H9 (cell line): ENCODE measurements at regions not wholly inside any gene's neighbourhood (a gene's known extent, or its start where the extent isn't known, plus 50 kb on each side); places are given as distances from the start of the nearest gene placed in this dataset.

Source experiments
- DNase-seq: peaks from one replicate; pipeline ENCODE4 v3.0.0-alpha.2; 2017
- H2AFZ ChIP-seq: one replicate; pipeline ENCODE4 v1.6.1; 2013; ENCODE audit warnings: mild to moderate bottlenecking, low read length, control low read depth, moderate library complexity
- H2AK5ac ChIP-seq: 2 replicates; pipeline ENCODE4 v1.6.1; 2013; ENCODE audit warnings: low read length, control low read depth, mixed read lengths; ENCODE audit not compliant: insufficient read length
- H2BK120ac ChIP-seq: one replicate; pipeline ENCODE4 v1.6.1; 2013; ENCODE audit warnings: low read depth, mild to moderate bottlenecking, low read length, control low read depth, inconsistent platforms; ENCODE audit not compliant: poor library complexity, severe bottlenecking
- H2BK12ac ChIP-seq: 2 replicates; pipeline ENCODE4 v1.6.1; 2013; ENCODE audit warnings: low read length, control low read depth, mixed read lengths, low read depth; ENCODE audit not compliant: insufficient read length
- H2BK15ac ChIP-seq: 2 replicates; pipeline ENCODE4 v1.6.1; 2013; ENCODE audit warnings: low read depth, low read length, control low read depth
- H2BK20ac ChIP-seq: one replicate; pipeline ENCODE4 v1.6.1; 2013; ENCODE audit warnings: low read depth, mild to moderate bottlenecking, low read length, control low read depth, inconsistent platforms; ENCODE audit not compliant: poor library complexity, severe bottlenecking
- H2BK5ac ChIP-seq: 2 replicates; pipeline ENCODE4 v1.6.1; 2013; ENCODE audit warnings: low read length, control low read depth, mixed read lengths; ENCODE audit not compliant: insufficient read length
- H3K14ac ChIP-seq: 2 replicates; pipeline ENCODE4 v1.6.1; 2013; ENCODE audit warnings: low read length, control low read depth; ENCODE audit not compliant: insufficient read depth
- H3K18ac ChIP-seq: 2 replicates; pipeline ENCODE4 v1.6.1; 2013; ENCODE audit warnings: low read depth, mild to moderate bottlenecking, mixed read lengths, low read length, control low read depth; ENCODE audit not compliant: insufficient read length
- H3K23ac ChIP-seq: 2 replicates; pipeline ENCODE4 v1.6.1; 2013; ENCODE audit warnings: low read length, control low read depth, mixed read lengths, low read depth; ENCODE audit not compliant: insufficient read length
- H3K23me2 ChIP-seq: 2 replicates; pipeline ENCODE4 v1.6.1; 2013; ENCODE audit warnings: low read depth, mild to moderate bottlenecking, mixed read lengths, low read length, control low read depth; ENCODE audit not compliant: insufficient read length, poor library complexity, severe bottlenecking
- H3K27ac ChIP-seq: 2 replicates; pipeline ENCODE4 v1.5.1; 2013; ENCODE audit warnings: low read length, control low read depth, mixed read lengths, low read depth; ENCODE audit not compliant: insufficient read length
- H3K27me3 ChIP-seq: 2 replicates; pipeline ENCODE4 v1.6.1; 2013; ENCODE audit warnings: low read length, control low read depth, inconsistent platforms; ENCODE audit not compliant: insufficient read depth
- H3K4ac ChIP-seq: 2 replicates; pipeline ENCODE4 v1.6.1; 2013; ENCODE audit warnings: low read depth, mild to moderate bottlenecking, control low read depth, inconsistent platforms, low read length, moderate library complexity
- H3K4me1 ChIP-seq: 2 replicates; pipeline ENCODE4 v1.6.1; 2013; ENCODE audit warnings: low read length, control low read depth, inconsistent platforms; ENCODE audit not compliant: insufficient read depth
- H3K4me2 ChIP-seq: 2 replicates; pipeline ENCODE4 v1.6.1; 2013; ENCODE audit warnings: low read length, control low read depth, mixed read lengths; ENCODE audit not compliant: insufficient read length, insufficient read depth
- H3K56ac ChIP-seq: 2 replicates; pipeline ENCODE4 v1.6.1; 2013; ENCODE audit warnings: low read depth, mild to moderate bottlenecking, mixed read lengths, low read length, control low read depth; ENCODE audit not compliant: insufficient read length
- H3K79me1 ChIP-seq: 2 replicates; pipeline ENCODE4 v1.6.1; 2013; ENCODE audit warnings: low read depth, mild to moderate bottlenecking, moderate library complexity, low read length, control low read depth, inconsistent platforms; ENCODE audit not compliant: insufficient read depth, poor library complexity, severe bottlenecking
- H3K79me2 ChIP-seq: 2 replicates; pipeline ENCODE4 v1.6.1; 2013; ENCODE audit warnings: low read length, control low read depth, inconsistent platforms; ENCODE audit not compliant: insufficient read depth
- H3K9ac ChIP-seq: 2 replicates; pipeline ENCODE4 v1.6.1; 2013; ENCODE audit warnings: low read length, control low read depth, mixed read lengths; ENCODE audit not compliant: insufficient read length; ENCODE audit errors: extremely low read depth
- H3K9me3 ChIP-seq: one replicate; pipeline ENCODE4 v1.6.1; 2013; ENCODE audit warnings: low read depth, low read length, inconsistent platforms; ENCODE audit not compliant: control insufficient read depth
- H3T11ph ChIP-seq: one replicate; pipeline ENCODE4 v1.6.1; 2013; ENCODE audit warnings: mild to moderate bottlenecking, low read length, control low read depth, inconsistent platforms
- H4K20me1 ChIP-seq: one replicate; pipeline ENCODE4 v1.6.1; 2013; ENCODE audit not compliant: control insufficient read depth, insufficient read length, insufficient read depth
- H4K5ac ChIP-seq: 2 replicates; pipeline ENCODE4 v1.6.1; 2013; ENCODE audit warnings: low read depth, mild to moderate bottlenecking, mixed read lengths, low read length, control low read depth; ENCODE audit not compliant: insufficient read length
- H4K8ac ChIP-seq: replicated peaks from 2 replicates; pipeline ENCODE4 v1.6.1; 2013; ENCODE audit warnings: low read length, control low read depth, mixed read lengths, low read depth; ENCODE audit not compliant: insufficient read length
- H4K91ac ChIP-seq: 2 replicates; pipeline ENCODE4 v1.6.1; 2013; ENCODE audit warnings: low read depth, mild to moderate bottlenecking, moderate library complexity, mixed read lengths, low read length, control low read depth; ENCODE audit not compliant: insufficient read length
- H3K27ac Mint-ChIP-seq, 3 experiments: 2 replicates in 2 of 3; 3 replicates in 1 of 3; pipeline ENCODE4 v1.8.0; 2020 to 2021; ENCODE audit warnings: mixed read lengths in 3 of 3, mild to moderate bottlenecking in 1 of 3, moderate library complexity in 1 of 3
- H3K27me3 Mint-ChIP-seq: 2 replicates; pipeline ENCODE4 v1.8.0; 2021; ENCODE audit warnings: low read depth, mild to moderate bottlenecking, moderate library complexity, mixed read lengths
- H3K36me3 Mint-ChIP-seq, 3 experiments: 2 replicates in 2 of 3; 3 replicates in 1 of 3; pipeline ENCODE4 v1.8.0; 2020 to 2021; ENCODE audit warnings: low read depth in 3 of 3, mixed read lengths in 3 of 3; ENCODE audit not compliant: insufficient read depth in 1 of 3
- H3K4me1 Mint-ChIP-seq, 2 experiments: 2 replicates each; pipeline ENCODE4 v1.8.0; 2020; ENCODE audit warnings: mixed read lengths in 2 of 2
- H3K4me3 Mint-ChIP-seq, 2 experiments: 2 replicates in 1 of 2; 3 replicates in 1 of 2; pipeline ENCODE4 v1.8.0; 2020 to 2021; ENCODE audit warnings: mild to moderate bottlenecking in 2 of 2, mixed read lengths in 2 of 2, moderate library complexity in 1 of 2
- H3K9me3 Mint-ChIP-seq, 2 experiments: 2 replicates in 1 of 2; 3 replicates in 1 of 2; pipeline ENCODE4 v1.8.0; 2020; ENCODE audit warnings: mild to moderate bottlenecking in 2 of 2, mixed read lengths in 2 of 2, moderate library complexity in 1 of 2
- WGBS: extraction: QIAGEN DNeasy Blood & Tissue Kit; methylation state at CpG from one replicate; pipeline ENCODE4 v1.1.7; 2013; ENCODE audit warnings: missing lambda C conversion rate, low lambda C conversion rate, mixed read lengths; ENCODE audit not compliant: insufficient read length; ENCODE audit errors: extremely low coverage; 5-methylcytosine and 5-hydroxymethylcytosine counted together
- TF ChIP-seq, protein P1 (sequence below): fragments of 200-600 bp; sonication (generic); conservative IDR thresholded peaks from 3 replicates; pipeline ENCODE4 v1.8.0; 2021; ENCODE audit warnings: antibody characterized with exemption, mild to moderate bottlenecking

DNA sequence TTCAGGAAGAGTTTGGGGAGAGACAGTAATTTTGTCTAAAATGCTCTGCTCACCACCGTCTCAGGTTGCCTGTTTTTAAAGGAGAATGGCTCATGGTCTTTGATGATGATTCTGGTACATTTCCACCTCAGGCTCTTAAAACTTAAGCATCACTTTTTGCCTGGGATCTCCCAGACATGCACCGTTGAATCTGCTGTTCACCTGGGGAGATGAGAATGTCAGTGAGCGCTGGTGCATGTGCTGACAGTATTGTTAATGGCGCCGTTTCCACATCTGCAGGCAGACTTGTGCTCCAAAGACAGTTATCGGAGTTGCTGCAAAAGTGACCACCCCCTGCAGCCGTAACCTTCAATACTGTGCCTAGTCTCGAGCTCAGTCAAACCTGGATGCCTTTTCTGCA is 219.0 kb upstream of the TPM1 start:
- no peak overlapping the region for H2AFZ ChIP-seq
- H4K20me1 ChIP-seq: no peaks in the 10 kb centered on the region
- no peak overlapping the region for H3K18ac ChIP-seq
- no peak for DNase-seq
- no peak overlapping the region for H3K4me3 Mint-ChIP-seq
- H3K27ac ChIP-seq: no peak overlapping the region
- no peaks in the 10 kb centered on the region for H3K9me3 ChIP-seq
- H3K79me1 ChIP-seq: no peaks in the 10 kb centered on the region
- H3K9me3 Mint-ChIP-seq: no peaks in the 10 kb centered on the region; a peak in 1 of 5 replicates
- no peak overlapping the region for H3K9ac ChIP-seq
- H3K27me3 Mint-ChIP-seq: no peaks in the 10 kb centered on the region
- H2BK5ac ChIP-seq: no peak overlapping the region
- no peaks in the 10 kb centered on the region; a peak in 1 of 7 replicates for H3K36me3 Mint-ChIP-seq
- H4K91ac ChIP-seq: no peak overlapping the region
- H3K4me2 ChIP-seq: no peak overlapping the region
- peaks cover 4 to 8% of the 10 kb centered on the region in 2 experiments; a peak in 3 of 4 replicates for H3K4me1 Mint-ChIP-seq
- H3K56ac ChIP-seq: no peak overlapping the region
- no peak overlapping the region for H4K8ac ChIP-seq
- no peak overlapping the region for H3K27ac Mint-ChIP-seq
- H3K27me3 ChIP-seq: no peaks in the 10 kb centered on the region
- no peak overlapping the region for H3T11ph ChIP-seq
- no peak overlapping the region for H4K5ac ChIP-seq
- H2BK12ac ChIP-seq: no peak overlapping the region
- H2BK15ac ChIP-seq: no peak overlapping the region
- TF ChIP-seq, protein P1, sequence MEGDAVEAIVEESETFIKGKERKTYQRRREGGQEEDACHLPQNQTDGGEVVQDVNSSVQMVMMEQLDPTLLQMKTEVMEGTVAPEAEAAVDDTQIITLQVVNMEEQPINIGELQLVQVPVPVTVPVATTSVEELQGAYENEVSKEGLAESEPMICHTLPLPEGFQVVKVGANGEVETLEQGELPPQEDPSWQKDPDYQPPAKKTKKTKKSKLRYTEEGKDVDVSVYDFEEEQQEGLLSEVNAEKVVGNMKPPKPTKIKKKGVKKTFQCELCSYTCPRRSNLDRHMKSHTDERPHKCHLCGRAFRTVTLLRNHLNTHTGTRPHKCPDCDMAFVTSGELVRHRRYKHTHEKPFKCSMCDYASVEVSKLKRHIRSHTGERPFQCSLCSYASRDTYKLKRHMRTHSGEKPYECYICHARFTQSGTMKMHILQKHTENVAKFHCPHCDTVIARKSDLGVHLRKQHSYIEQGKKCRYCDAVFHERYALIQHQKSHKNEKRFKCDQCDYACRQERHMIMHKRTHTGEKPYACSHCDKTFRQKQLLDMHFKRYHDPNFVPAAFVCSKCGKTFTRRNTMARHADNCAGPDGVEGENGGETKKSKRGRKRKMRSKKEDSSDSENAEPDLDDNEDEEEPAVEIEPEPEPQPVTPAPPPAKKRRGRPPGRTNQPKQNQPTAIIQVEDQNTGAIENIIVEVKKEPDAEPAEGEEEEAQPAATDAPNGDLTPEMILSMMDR: no peak
- H3K4me1 ChIP-seq: no peaks in the 10 kb centered on the region
- no peaks in the 10 kb centered on the region for H3K23me2 ChIP-seq
- H3K79me2 ChIP-seq: no peaks in the 10 kb centered on the region
- H3K23ac ChIP-seq: no peak overlapping the region
- H2BK20ac ChIP-seq: no peak overlapping the region
- H2BK120ac ChIP-seq: no peak overlapping the region
- H2AK5ac ChIP-seq: no peak overlapping the region
- H3K4ac ChIP-seq: no peak overlapping the region
- no peak overlapping the region for H3K14ac ChIP-seq
- no CpG with 5 or more reads among the region's 8 CpGs for WGBS
